ENCODE measurements at regions not wholly inside any gene's neighbourhood (a gene's known extent, or its start where the extent isn't known, plus 50 kb on each side); places are given as distances from the start of the nearest gene placed in this dataset.
"Not testable (repeated sequence)": the region's sequence is repeated elsewhere in the genome, so short reads cannot be mapped to it uniquely, and the experiment has no call there.

DNA sequence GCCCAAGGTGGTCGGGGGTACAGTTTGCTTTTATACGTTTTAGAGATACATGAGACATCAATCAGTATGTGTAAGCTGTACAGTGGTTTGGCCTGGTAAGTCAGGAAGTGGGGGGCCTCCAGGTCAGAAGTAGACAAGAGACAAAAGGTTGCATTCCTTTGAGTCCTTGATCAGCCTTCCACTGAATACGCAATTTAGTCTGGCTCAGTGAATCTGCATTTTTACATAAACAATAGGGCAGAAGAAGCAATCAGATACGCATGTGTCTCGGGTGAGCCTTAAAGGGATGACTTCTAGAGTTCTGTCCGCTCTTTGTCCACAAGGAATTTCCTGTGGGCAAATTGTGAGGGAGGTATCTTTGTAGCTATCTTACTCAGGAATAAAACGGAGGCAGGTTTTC, 87.2 kb downstream of the SOWAHC start:
- Mint-ChIP-seq H3K27me3 (peaks cover 26 to 31% of the 10 kb centered on the region in 2 donors), H3K4me3 (no peak overlapping the region), H3K27ac (no peak overlapping the region), H3K36me3 (no peaks in the 10 kb centered on the region), H3K9me3 (no peaks in the 10 kb centered on the region), H3K4me1 (no peaks in the 10 kb centered on the region)
- DNase-seq (no peak), ATAC-seq (replicated peaks) (no peak)

DNA sequence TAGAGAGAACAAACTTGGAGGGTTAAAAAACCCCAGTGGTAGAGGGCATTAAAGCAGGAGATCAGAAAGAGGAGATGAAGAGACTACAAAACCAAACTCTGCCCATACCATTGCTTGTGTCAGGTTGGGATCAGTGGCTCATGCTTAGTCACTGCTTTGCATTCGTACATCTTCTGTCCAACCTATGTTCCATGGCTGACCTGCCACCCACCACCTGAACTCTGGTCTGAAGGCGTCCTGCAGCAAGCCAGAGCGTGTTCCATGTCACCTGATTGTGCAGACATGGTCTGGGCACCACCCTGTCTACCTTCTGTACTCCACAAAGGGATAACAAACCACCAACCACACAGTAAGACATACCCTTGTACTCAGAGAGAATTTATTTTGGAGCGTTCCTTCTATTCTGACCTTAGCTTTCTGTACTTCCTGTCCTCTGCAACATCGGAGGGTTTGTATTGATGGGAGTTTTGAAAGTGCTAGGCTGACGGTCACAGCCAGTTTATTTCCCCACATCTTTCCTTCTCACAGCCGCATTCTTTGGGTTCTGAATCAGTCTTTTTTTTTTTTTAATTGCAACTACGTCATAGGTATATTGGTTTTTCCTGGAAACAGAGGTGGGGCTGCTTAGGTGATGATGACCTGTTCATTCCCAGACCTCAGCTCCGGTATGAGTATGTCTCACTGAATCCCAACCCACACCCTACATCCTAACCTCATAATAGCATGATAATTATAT, 88.3 kb downstream of the SOWAHC start:
- no peaks in the 10 kb centered on the region for H3K4me1 Mint-ChIP-seq
- no peak overlapping the region for H3K27ac Mint-ChIP-seq
- H3K4me3 Mint-ChIP-seq, result no peak overlapping the region
- no peaks in the 10 kb centered on the region for H3K36me3 Mint-ChIP-seq
- no peaks in the 10 kb centered on the region for H3K9me3 Mint-ChIP-seq
- peaks cover 26 to 31% of the 10 kb centered on the region in 2 donors for H3K27me3 Mint-ChIP-seq
- no peak for ATAC-seq (replicated peaks)
- DNase-seq, result no peak

DNA sequence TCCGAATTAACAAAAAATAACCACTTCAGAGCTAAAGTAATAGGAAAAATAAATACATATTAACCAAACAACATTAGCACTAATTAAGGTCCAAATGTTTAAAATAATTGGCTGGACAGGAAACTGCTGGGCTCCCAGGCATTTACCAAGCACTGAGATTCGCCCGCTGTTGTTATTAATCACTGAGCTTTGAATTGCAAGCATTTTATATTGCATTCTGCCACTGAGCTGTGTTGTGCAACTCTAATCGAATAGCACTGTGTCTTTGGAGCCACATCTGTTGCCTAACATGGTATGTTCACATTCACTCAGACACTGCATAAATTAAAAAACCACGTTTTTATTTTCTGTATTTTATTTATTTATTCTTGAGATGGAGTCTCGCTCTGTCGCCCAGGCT, 88.9 kb downstream of the SOWAHC start:
- H3K27ac Mint-ChIP-seq, result no peak overlapping the region
- H3K36me3 Mint-ChIP-seq, result no peaks in the 10 kb centered on the region
- no peaks in the 10 kb centered on the region for H3K4me1 Mint-ChIP-seq
- no peak overlapping the region for H3K4me3 Mint-ChIP-seq
- no peak for ATAC-seq (replicated peaks)
- peaks cover 26 to 31% of the 10 kb centered on the region in 2 donors for H3K27me3 Mint-ChIP-seq
- no peak for DNase-seq
- H3K9me3 Mint-ChIP-seq, result no peaks in the 10 kb centered on the region

DNA sequence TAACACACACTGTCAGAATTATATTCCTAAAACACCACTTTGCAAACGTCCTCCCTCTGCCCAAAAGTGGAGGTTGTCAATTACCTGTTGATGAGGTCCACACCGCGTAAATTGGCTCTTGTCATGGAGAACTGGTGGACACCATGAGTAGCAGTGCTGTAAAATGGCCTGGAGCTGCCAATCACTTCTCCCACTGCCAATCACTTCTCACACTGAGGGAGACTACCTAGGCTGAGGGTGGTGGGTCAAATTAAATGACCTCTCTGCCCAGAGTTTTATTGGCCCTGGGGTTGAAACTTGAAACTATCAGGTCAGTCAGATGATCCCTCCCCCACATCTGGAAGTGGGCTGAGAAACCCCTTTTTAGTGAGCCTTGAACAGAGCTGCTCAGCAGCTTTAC, 89.6 kb downstream of the SOWAHC start:
- Mint-ChIP-seq H3K36me3 (no peaks in the 10 kb centered on the region), H3K4me1 (no peaks in the 10 kb centered on the region), H3K4me3 (no peak overlapping the region), H3K9me3 (no peaks in the 10 kb centered on the region), H3K27me3 (peaks cover 26 to 31% of the 10 kb centered on the region in 2 donors), H3K27ac (no peak overlapping the region)
- DNase-seq (no peak), ATAC-seq (replicated peaks) (no peak)

DNA sequence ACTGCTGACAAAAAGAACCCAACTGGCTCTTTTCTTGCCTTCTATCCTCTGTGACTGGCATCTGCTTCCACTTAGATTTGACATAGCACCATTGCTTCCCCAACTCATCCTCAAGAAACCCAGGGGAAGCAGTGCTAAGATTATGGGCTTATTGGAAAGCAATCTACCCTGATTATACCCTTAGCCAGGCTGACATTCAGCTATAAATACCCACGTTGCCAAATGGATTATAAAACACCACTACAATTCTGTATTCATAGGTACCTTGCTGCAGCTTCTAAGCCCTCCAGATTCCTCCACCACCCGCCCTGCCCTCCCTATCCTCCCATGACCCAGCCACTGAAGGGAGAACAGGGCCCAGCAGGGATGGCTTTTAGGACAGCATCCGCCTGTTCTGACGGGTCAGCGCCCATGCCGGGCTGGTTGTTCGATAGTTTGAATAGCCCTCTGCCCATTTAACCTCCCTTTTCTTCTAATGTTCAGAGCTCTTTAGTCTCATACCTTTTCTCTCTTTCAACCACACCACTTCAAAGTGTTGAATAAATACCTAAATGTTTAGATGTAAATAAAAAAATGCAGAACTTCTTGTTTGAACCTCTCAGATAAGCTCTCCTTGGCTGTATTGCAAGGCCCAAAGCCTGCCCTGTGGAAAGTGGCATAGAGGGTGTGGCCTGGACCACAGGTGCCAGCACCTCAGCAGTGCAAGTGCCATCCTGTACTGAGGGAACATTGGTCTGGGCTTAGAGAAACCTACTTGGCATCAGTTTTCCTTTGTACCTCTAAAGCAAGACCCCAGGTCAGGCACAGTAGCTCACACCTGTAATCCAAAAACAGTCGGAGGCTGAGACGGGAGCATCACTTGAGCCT, 86.6 kb upstream of the RGPD5 start:
- Mint-ChIP-seq H3K27me3 (peaks cover 2 to 6% of the 10 kb centered on the region in 2 donors), H3K9me3 (no peaks in the 10 kb centered on the region), H3K36me3 (no peaks in the 10 kb centered on the region), H3K4me3 (no peak overlapping the region), H3K27ac (no peak overlapping the region), H3K4me1 (no peaks in the 10 kb centered on the region)
- DNase-seq (no peak), ATAC-seq (replicated peaks) (no peak)

DNA sequence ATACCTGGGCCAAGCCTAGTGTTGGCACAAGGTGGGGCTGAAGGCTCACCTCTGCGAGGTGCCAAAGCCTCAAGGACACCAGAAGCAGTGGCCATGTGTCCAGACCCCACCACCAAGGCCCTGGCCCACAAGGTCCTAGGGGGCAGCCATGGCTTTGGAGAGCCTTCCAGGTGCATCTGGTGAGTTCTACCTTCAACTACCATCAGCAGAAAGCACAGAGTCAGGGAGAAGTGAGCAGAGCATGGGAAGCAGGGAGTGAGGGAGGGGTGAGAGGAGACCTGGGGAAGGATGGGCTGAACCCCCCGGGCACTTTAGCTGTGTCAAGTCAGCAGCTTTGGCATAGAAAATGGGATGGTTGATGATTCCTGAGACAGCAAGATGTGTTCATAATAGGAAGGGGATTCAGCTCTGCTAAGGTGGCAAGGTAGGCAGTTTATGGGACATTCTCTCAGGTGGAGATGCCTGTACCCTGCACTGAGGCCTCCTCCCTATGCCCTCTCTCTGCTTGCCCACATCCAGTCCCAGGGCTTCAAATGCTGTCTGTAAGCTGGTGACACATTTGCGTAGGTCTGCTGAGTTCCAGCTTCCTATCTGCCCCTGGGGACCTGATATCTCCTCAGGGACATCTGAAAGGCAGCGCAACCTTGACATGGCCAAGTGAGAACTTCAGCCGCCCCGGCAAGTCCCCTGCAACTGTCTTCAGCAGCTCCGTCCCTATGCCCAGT, 83.4 kb upstream of the RGPD5 start:
- H3K4me3 Mint-ChIP-seq, result no peak overlapping the region
- no peaks in the 10 kb centered on the region for H3K4me1 Mint-ChIP-seq
- ATAC-seq (replicated peaks) (peak in 1 of 2 donors; percentile 20), DNase-seq (no peak)
- no peak overlapping the region for H3K27ac Mint-ChIP-seq
- H3K27me3 Mint-ChIP-seq, result peaks cover 0 to 4% of the 10 kb centered on the region in 2 donors
- H3K9me3 Mint-ChIP-seq, result no peaks in the 10 kb centered on the region
- H3K36me3 Mint-ChIP-seq, result no peaks in the 10 kb centered on the region

DNA sequence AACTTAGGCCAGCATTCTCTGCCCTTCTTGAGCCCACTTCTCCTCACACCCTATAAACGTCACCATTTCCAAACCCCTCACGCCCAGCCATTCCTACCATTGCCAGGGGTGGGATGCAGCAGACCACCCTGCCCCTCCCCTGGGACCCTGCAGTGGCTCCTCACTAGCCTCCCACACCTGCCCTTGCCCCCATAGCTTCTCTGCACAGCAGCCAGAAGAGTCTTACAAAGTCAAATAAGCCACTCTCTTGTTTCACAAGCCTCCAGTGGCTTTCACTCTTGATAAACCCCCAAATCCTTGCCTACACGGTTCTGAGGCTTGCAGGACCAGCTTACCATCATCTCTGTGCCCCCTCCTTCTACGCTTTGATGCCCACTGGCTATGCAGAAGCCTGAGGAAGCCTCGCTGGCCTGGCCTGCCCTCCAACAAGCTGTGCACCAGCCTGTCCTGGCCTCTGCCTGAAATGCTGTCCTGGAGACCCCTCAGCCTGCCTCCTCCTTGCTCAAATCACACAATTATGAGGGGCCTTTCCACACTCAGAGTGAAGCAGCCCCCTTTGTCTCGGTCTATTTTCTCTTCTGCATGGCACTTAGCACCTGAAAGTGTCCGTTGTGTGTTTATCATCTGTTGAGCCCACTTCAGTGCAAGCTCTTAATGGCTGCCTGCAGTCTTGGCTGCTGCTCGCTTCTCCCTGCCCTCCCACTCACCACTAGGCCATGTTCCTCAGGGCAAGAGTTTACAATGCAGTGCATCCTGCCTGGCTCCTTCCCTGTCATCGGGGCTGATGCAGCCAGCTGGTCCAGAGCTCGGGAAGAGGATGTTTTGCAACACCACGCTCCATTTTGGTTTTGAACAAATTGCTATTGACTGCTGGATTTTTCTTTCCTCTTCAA, 82.6 kb upstream of the RGPD5 start:
- Mint-ChIP-seq H3K9me3 (no peaks in the 10 kb centered on the region), H3K4me1 (no peaks in the 10 kb centered on the region), H3K27me3 (peaks cover 0 to 7% of the 10 kb centered on the region in 2 donors), H3K4me3 (no peak overlapping the region), H3K27ac (no peak overlapping the region), H3K36me3 (no peaks in the 10 kb centered on the region)
- no peak for DNase-seq
- no peak for ATAC-seq (replicated peaks)

DNA sequence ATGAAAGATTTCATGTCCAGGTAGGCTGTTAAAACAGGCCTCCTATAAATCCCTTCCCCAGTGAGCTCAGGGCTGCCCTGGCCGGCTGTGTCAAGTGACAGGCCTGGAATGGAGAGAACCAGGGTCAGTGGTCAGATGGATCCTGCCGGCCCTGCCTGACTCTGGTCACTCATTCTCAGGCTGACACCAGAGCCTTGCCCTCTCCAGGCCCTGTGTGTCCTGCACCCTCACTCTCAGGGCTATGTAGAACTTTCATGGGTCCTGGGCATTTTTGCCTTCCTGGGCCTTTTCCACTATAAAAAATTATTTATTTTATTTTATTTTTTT, 82.0 kb upstream of the RGPD5 start:
- H3K9me3 Mint-ChIP-seq, result no peaks in the 10 kb centered on the region
- H3K27me3 Mint-ChIP-seq, result peaks cover 0 to 7% of the 10 kb centered on the region in 2 donors

DNA sequence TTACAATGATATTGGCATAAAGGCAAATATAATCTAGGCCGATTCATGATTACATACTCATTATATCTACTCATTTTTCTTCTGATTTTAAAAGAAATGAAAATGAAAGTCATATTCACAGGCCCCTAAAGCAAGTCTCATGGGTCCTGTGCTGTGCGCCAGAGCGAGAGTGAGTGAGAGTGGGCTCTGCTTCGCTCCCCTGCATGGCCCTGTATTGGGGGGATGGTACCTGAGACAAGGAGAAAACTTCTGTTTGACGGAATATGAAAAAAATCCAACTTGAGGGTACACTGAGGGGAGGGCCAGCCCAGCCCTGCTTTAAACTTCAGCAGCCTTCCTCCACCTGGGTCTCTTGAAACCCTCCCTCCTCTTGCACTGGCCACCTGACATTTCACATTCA, 81.4 kb upstream of the RGPD5 start:
- DNase-seq, result no peak
- Mint-ChIP-seq H3K27me3 (peaks cover 0 to 7% of the 10 kb centered on the region in 2 donors), H3K9me3 (no peaks in the 10 kb centered on the region), H3K4me1 (no peaks in the 10 kb centered on the region), H3K36me3 (no peaks in the 10 kb centered on the region), H3K27ac (no peak overlapping the region), H3K4me3 (no peak overlapping the region)
- no peak for ATAC-seq (replicated peaks)

More for the DNA sequence above, 82.0 kb upstream of the RGPD5 start:
- no peaks in the 10 kb centered on the region for H3K4me1 Mint-ChIP-seq
- no peak overlapping the region for H3K4me3 Mint-ChIP-seq
- no peaks in the 10 kb centered on the region for H3K36me3 Mint-ChIP-seq
- ATAC-seq (replicated peaks) (no peak), DNase-seq (no peak)
- no peak overlapping the region for H3K27ac Mint-ChIP-seq

DNA sequence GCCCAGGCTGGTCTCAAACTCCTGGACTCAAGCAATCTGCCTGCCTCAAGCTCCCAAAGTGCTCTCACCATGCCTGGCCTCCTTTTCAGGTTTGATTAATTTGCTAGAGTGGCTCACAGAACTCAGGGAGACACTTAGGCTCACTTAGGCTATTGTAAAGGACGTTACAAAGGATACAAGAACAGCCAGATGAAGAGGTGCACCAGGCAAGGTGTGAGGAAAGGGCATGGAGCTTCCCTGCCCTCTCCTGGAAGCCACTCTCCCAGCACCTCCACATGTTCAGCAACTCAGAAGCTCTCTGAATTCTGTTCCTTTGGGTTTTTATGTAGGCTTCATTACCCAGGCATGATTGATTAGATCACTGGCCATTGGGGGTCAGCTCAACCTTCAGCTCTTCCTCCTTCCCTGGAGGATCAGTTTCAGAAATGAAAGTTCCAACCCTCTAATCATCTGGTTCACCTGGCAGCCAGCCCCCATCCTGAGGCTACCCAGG, 78.7 kb upstream of the RGPD5 start:
- Mint-ChIP-seq H3K27me3 (peaks cover 0 to 16% of the 10 kb centered on the region in 2 donors), H3K27ac (no peak overlapping the region), H3K4me3 (no peak overlapping the region), H3K4me1 (no peaks in the 10 kb centered on the region), H3K36me3 (no peaks in the 10 kb centered on the region), H3K9me3 (peaks cover 4 to 5% of the 10 kb centered on the region in 2 donors)
- ATAC-seq (replicated peaks), result no peak
- DNase-seq, result no peak

DNA sequence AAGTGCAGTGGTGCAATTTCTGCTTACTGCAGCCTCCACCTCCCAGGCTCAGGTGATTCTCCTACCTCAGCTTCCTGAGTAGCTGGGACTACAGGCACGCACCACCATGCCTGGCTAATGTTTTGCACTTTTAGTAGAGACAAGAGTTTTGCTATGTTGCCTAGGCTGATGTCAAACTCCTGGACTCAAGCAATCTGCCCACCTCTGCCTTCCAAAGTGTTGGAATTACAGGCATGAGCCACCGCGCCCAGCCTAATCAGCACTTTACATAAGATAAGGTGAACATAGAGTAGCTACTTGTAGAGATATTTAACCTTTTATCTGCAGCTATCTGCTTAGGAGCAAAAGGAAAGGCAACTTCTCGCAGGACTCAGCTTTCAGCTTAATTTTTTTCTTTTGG, 77.5 kb upstream of the RGPD5 start:
- not testable (repeated sequence) for H3K4me1 Mint-ChIP-seq; ATAC-seq (replicated peaks); H3K36me3 Mint-ChIP-seq; H3K9me3 Mint-ChIP-seq; DNase-seq; H3K27ac Mint-ChIP-seq; H3K4me3 Mint-ChIP-seq
- H3K27me3 Mint-ChIP-seq, result peaks cover 0 to 16% of the 10 kb centered on the region in 2 donors

DNA sequence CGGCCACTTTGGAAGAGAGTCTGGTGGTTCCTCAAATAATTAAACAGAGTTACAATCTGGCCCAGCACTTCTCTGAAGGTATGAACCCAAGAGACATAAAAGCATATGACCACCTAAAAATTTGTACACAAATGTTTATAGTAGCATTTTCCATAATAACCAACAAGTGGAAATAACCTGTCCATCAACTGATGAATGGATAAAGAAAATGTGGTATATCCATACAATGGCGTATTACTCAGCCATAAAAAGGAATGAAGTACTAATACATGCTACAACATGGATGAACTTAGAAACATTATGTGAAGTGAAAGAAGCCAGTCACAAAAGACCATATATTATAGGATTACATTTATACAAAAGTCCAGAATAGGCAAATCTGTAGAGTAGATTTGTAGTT, 76.0 kb upstream of the RGPD5 start:
- H3K4me1 Mint-ChIP-seq, result no peaks in the 10 kb centered on the region
- ATAC-seq (replicated peaks) (no peak), DNase-seq (no peak)
- H3K27me3 Mint-ChIP-seq, result peaks cover 5 to 20% of the 10 kb centered on the region in 2 donors
- H3K36me3 Mint-ChIP-seq, result no peaks in the 10 kb centered on the region
- H3K4me3 Mint-ChIP-seq, result no peak overlapping the region
- H3K27ac Mint-ChIP-seq, result no peak overlapping the region
- peaks cover 5 to 10% of the 10 kb centered on the region in 2 donors for H3K9me3 Mint-ChIP-seq

DNA sequence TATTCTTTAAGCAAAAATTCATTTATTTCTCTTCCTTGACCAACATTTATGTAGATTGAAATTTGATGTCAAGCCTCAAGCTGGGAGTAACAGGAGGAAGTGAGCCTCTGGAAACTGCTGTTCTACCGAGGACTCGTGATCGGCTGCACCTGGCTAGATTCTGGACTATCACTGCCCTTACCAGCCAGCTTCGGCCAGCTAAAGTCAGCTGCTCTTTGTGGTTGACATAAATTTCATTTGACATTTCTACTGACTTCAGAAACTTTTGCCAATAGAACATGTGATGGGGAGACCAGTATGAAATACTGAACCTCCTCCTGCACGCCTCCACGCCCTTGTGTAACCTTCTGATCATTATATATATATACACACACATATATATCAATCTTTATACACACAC, 74.2 kb upstream of the RGPD5 start:
- H3K9me3 Mint-ChIP-seq, result peaks cover 5 to 14% of the 10 kb centered on the region in 2 donors
- no peak overlapping the region for H3K4me3 Mint-ChIP-seq
- H3K36me3 Mint-ChIP-seq, result no peaks in the 10 kb centered on the region
- H3K27me3 Mint-ChIP-seq, result peaks cover 10 to 22% of the 10 kb centered on the region in 2 donors
- no peaks in the 10 kb centered on the region for H3K4me1 Mint-ChIP-seq
- H3K27ac Mint-ChIP-seq, result no peak overlapping the region
- ATAC-seq (replicated peaks) (no peak), DNase-seq (no peak)
